ENCODE measurements at regions not wholly inside any gene's neighbourhood (a gene's known extent, or its start where the extent isn't known, plus 50 kb on each side); places are given as distances from the start of the nearest gene placed in this dataset.
"Not testable (repeated sequence)": the region's sequence is repeated elsewhere in the genome, so short reads cannot be mapped to it uniquely, and the experiment has no call there.

DNA sequence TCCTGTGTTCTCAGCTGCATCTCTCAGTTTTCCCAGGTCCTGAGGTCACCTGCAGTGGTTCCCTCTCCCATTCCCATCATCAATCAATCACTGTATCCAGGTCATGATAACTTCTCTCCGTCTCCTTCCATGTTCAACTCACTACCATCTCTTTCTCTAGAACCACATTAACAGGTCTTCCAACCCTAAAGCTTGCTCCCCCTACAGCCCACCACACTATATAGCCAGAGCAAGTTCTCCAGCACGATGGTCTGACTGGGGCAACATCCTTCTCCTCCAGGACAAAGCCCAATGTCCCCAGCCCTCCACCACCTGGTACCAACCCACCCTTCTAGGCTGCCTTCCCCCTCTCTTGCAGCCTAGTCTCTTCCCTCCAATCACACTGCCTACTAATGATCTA is 241.6 kb downstream of the CDK5RAP2 start:
- DNase-seq: no peak

DNA sequence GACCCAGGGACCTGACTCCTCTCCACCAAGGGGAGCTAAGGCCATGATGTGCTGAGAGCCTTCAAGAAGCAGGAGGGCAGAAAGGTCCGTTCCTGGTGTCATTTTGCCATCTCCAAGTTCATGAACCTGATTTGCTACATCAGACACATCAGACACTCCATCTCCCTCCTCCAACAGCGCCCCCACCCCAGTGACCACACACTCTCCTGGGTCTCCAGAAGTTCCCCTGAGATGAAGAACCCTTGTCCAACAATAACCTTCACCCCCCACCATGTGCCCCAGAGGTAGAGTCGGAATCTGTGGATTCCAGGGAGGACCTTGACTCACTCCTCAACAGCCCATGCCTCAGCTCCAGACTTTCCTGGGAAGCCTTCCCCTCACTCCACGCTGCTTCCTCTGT is 242.8 kb downstream of the CDK5RAP2 start:
- no peak for DNase-seq

DNA sequence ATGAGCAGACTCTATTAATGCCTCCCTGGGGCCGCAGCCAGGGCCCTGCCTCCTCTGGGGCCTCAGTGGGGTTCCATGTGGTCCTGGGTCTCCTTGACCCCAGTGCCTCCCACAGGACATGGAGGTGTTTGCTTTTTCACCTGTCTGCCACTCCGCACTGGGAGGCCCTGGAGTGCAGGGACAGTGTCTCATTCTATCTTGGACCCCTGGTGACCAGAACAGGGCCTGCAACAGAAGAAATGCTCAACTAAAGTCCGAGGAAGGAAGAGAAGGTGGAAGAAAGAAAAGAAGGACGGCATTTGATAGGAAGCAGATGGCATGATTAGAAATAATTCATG is 243.2 kb downstream of the CDK5RAP2 start:
- no peak for DNase-seq

DNA sequence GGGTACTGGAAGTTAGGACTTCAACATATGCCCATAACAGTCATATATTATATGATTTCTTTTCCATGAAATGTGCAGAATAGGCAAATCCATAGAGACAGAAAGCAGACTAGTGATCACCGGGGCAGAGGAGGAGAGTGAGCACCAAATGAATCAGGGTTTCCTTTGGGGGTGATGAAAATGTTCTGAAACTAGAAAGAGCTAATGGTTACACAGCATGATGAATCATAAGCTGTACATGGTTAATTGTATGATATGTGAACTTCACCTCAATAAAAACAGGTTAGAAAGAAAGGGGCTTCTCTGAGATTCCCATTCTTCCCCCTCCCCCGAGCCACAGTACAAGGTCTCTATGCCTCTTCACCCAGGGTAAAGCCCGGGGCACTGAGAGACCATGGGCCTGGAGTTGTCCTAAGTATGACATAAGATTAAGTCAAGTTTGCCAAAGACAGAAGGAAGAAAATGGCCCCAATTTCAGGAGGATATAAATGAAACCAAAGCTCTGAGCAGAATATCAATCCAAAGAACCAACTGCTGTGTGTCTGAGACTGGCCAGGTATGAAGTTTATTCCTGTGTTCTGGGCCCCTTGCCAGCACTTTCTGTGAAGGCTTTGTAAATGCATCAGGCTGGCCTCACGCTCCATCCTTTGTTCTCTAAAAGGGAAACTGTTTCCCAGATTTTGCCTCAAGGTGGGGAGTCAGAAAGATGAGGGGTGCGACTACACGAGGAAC is 243.8 kb downstream of the CDK5RAP2 start:
- DNase-seq: no peak

DNA sequence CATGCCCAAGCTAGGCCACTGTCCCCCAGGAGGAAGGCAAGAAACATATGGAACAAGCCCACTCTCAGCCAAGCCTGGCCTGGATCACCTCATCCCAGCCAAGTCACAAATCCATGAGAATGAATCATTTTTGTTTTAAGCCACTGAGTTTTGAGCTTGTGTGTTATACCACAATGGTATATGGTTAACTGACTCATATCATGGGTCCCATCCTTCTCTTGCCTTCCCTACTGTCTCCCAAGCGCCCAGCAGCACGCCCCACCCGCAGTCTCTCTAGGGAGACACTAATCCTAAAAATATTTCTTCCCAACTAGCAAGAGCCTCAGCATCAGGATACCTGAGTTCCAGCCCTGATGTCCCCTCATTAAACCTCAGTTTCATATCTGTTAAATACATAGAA is 248.1 kb downstream of the CDK5RAP2 start:
- DNase-seq: no peak

DNA sequence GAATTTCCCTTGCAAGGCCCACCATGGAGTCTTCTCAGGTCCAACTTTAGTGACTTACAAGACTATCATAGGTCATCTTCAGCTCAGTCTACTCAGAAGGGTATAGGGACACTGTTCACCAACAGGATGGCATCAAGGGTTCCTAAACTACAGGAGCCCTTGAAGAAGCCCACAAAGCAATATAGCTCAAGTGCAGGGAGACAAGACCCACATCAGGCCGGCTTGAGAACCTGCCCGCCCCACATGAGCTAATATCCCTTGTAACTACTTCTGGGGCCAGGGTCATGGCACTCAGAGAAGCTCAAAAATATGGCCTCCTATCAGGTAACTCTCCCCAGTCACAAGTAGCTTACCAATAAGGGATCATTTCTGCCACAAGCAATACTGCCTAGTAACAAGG is 249.9 kb downstream of the CDK5RAP2 start:
- no peak for DNase-seq

DNA sequence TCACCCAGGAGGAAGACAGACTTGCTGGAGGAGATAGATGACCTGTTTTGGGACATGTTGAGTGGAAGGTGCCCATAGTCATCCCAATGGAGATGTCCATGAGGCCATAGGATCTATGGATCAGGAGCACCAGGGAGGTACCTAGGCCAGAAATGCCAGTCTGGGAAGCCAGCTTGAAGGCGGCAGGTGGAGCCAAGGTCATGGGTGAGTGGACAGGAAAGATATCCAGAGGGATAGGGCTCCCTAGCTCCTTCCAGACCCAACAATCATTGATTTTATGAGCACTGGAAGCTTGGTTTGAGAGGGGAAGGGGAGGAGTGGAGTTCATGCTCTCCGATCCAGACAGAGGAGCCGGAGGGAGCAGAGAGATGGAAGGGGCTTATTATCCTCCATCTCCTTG is 252.6 kb downstream of the CDK5RAP2 start:
- DNase-seq: no peak

DNA sequence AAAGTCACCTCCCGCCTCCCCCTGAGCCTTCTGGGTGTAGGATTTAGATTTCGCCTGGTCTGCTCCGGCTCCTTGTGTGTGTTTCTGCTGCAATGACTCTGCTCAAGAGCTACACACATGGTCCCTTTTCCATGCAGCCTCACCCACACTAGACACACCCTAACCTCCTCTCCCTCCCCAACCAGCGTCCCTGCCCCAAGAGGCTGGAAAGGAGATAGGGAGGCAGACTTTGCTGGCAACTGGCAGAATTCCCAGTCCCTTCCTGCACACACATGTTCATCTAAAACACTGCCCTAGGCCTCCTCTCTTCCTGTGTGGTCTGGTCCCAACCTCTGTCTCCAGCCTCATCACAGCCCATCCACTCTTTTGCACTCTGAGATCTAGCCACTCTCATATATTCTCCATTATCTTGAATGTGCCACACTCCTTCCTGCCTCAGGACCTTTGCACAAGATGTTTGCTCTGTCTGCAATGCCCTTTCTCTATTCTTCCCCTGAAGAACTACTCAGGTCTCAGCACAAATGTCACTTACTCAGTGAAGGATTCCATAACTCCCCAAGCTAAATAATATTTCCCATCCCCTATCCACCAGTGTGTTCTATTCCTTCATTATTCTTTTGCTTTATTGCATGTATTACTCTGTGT is 253.8 kb downstream of the CDK5RAP2 start:
- DNase-seq: no peak

DNA sequence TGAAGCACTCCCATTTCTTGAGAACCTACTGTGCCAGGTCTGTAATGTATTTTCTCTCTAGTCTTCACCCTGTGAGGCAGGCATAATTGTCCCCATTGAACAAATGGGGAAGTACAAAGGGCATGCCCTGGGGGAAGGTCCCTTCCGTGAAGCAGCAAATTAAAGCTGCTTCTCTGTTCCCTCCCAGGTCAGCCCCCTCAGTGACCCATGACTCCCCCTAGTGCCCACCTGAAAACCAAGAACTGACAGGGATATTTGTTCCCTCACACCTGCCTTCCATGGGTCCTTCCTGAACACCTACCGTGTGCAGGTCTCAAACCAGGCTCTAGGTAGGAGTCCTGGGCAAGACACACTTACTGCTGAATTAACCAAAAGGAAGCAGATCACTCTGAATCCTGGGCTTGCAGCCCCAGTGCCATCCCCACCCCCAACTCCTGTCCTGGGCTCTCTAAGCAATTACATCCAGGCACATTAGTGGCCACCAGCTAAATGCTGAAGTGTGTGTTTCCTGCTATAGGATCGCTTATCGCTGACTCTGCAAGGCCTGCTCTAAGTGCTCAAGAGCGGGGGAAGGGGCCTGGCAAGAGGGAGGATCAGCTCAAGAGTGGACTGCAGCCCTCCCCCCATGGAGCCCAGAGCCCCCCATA is 254.8 kb downstream of the CDK5RAP2 start:
- no peak for DNase-seq

DNA sequence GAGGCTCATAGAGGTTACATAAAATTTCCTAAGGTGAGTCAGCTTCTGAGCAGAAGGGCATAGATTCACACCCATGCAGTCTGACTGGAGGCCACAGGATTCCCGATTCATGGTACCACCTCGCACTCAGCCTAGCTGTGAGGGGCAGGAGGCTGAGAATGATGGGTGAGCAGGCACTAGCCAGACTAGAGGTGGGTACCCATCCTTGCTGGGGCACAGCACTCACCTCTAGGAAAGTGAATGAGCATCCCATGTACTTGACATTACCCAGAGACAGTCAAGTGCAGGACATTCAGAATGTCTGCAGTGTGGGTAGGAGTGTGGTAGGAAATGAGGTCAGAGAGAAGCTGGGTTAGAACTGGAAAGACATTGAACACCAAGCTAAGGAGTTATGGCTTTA is 255.5 kb downstream of the CDK5RAP2 start:
- no peak for DNase-seq

DNA sequence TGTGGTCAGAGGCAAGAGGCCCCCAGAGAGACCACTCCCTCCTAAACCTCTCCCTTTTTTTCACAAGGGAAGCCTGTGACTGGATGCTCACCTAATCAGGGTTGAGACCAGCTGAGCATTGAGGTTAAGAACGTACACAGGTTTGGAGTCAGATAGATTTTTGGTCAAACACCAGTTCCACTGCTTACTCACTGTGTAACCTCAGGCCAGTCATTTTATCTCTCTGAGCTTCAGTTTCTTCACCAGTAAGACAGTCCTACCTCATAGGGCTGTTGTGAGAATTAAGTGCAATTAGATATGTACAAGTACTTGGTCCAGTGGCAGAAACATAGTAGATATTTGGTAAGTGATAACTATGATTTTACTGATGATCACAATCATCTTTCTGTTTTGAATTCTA is 256.8 kb downstream of the CDK5RAP2 start:
- DNase-seq: no peak

DNA sequence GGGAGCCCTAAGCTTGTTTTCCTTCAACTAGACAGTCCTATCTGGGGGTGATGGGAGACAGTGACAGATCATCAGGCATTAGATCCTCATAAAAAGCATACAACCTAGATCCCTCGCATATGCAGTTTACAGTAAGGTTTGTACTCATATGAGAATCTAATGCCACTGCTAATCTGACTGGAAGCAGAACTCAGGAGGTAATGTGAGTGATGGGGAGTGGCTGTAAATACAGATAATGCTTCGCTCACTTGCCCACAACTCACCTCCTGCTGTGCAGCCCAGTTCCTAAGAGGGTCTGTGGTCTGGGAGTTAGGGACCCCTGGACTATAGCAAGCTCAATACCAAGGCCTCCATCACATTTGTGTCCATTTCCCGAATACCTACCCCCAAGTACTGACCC is 260.5 kb downstream of the CDK5RAP2 start:
- no peak for DNase-seq

DNA sequence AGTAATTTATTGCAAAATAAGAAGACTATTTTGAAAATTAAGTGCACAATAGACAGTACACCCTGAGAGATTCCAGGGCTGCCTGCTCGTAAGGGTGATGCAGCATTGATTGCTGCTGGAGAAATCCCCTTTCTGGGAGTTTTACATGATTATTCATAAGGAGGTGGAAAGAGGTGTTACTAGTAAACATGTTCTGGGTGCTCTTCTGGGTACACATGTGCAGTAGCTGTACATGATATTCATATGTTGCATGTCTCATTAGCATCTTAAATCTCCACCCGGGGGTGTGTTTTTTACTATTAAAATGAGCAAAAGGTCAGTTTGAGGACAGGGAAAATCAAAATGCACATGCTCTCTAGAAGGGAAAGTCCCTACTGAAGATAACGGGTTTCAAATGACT is 264.8 kb downstream of the CDK5RAP2 start:
- no peak for DNase-seq

DNA sequence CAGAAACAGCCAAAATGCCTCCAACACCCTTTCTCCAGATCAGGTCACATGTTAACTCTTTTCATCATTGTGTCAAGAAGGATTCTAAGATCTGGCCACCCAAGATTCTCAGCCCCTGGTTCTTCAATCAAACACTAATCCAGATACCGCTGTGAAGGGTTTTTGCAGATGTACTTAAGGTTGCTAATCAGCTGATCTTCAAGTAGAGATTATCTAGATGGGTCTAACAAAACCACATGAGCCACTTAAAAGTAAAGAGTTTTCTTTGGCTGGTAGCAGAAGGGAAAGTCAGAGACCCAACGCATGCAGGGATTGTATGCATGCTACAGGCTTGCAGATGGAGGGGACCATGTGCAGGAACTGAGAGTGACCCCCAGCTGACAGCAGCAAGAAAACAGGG is 267.9 kb downstream of the CDK5RAP2 start:
- DNase-seq: no peak

DNA sequence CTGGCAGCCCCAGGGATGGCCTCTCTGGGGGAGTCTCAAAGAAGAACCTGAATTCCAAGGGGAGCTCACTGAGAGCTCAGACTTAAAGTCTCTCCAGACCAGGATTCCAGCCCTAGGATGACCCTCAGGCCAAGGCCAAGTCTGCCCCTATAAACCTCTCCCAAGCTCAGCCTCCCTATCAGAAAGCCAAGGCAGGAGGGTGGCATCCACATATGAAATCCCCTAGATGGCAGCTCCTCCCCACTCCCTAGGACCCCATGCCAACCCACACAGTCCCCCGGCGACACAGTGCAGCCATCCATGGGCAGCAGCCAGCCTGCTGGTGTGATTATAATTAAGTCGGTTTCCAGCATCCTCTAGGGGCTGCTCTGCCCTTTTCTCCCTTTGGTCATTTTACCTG is 269.9 kb downstream of the CDK5RAP2 start:
- no peak for DNase-seq

DNA sequence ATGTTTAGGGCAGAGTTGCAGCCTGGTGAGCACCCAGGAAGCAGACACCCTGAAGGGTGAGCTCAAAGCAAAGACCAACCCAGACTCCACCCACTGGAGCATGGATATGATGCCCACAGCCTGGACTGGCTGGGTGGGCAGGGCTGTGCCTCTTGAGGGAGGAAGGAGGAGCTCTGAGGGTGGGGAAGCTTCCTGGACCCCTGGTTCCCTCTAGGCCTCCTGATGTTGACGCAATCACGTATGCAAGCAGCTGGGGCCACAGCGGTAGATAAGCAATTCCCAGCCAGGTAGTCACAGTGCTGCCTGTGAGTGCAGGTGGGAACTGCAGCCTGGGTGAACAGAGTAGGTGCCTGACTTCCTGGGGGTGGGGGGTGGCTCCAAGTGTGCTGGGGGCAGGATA is 271.5 kb downstream of the CDK5RAP2 start:
- DNase-seq: no peak

DNA sequence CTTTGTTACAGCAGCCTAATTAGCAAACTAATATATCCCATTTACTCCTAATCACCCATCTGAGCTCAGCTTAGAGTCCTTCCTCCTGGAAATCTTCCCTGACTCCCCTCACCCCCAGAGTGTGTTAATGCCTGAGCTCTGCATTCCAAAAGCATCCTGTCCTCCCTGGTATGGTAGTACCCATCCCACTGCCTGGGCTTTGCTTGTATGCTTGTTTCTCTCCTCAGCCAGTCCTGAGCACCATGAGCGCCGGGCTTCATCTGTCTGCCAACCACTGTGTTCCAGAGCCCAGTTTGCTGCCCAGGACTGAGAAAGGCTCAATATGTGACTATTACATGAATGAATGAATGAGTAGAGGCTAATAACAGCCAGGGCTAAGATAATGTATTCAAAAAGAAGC is 272.4 kb downstream of the CDK5RAP2 start:
- no peak for DNase-seq

DNA sequence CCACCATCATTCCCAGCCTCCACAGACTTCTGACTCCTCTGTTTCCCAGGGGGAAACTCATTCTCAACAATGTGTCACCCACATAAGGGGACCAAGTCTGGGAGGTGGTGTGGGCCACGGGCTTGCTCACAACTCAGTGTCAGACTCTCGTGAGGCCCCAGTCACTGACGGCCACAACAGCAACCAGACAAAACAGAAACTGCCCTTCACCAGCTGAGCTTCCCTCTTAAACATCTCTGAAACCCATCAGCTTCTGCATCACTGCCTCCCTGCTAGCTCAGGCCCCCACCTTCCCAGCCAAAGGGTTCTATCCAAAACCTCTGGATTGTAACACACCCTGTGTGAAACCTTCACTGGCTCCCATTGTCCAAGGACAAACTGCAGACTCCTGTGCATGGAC is 273.4 kb downstream of the CDK5RAP2 start:
- DNase-seq: no peak

DNA sequence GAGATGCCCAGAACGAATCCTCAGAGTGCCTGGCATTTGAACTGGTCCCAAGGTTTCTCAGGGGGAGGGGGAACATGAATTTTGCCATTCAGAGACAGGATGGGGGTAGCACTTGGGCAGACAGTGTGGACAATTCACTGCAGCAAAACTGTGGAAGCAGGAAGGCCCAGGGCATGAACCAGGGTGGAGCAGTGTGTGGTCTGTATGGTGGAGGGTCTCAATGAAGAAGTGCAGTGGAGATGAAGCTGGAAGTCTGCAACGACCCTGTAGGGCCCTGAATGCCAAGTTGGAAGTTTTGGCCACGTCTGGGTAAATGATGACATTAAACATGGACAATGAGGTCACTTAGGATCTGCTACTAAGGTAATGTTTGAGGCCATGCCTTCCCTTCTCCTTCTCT is 273.9 kb downstream of the CDK5RAP2 start:
- DNase-seq: no peak

DNA sequence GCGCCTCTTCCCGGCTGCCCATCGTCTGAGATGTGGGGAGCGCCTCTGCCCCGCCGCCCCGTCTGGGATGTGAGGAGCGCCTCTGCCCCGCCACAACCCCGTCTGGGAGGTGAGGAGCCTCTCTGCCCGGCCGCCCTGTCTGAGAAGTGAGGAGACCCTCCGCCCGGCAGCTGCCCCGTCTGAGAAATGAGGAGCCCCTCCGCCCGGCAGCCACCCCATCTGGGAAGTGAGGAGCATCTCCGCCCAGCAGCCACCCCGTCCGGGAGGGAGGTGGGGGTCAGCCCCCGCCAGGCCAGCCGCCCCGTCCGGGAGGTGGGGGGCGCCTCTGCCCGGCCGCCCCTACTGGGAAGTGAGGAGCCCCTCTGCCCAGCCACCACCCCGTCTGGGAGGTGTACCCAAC is 275.1 kb downstream of the CDK5RAP2 start:
- DNase-seq: not testable (repeated sequence)

DNA sequence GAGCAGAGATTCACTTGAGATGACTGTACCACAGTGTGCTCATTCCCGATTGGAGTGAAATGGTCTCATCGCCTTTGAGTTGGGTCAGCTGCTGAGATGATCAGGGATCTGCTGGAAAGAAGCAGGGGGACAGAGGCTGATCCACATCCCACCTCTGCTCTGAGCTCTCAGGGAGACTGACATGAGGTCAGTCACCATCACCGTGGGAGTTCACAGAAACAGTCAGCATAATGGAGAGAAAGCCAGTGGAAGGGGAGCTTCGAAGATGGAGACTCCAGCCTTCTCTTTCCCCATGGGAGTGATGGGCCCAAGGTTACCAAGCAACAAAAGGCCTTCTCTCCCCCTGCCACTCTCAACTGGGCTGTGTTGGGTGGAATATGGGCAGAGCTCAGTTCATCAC is 276.4 kb downstream of the CDK5RAP2 start:
- no peak for DNase-seq

DNA sequence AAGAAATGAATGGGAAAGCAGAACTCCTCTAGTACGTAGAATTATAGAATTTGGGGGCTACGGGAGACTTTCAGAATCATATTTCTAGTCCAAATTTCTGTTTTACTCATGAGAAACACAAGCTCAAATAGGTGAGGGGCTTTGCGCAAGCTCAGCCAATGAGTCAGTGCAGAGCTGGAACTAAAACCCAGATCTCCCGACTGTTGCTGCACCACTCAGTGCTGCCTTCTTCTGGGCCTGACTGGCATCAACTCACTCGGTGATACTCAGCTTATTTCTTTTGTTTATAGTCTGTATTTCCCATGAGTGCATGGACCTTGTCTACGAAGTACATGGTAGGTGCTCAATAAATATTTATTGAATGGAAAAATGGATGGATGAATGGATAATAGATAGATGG is 280.2 kb downstream of the CDK5RAP2 start:
- DNase-seq: no peak

DNA sequence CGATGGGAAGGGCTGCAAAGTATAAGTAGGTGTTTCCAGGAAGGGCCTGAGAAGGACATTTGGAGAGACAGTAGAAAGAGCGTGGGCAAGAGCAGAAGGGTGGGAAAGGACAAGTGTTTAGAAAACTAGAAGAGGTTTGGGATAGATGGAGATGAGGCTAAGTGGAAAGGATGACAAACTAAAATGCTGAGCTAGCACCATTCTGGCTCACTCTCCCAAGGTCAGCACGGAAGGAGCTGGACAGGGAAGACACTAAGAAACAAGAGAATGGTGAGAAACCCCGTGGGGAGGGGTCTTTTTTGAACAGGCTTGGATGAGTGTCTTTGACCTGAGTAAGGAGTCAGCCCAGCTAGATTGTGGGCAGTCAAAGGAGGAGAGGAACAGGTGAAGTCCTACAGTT is 286.0 kb downstream of the CDK5RAP2 start:
- no peak for DNase-seq

DNA sequence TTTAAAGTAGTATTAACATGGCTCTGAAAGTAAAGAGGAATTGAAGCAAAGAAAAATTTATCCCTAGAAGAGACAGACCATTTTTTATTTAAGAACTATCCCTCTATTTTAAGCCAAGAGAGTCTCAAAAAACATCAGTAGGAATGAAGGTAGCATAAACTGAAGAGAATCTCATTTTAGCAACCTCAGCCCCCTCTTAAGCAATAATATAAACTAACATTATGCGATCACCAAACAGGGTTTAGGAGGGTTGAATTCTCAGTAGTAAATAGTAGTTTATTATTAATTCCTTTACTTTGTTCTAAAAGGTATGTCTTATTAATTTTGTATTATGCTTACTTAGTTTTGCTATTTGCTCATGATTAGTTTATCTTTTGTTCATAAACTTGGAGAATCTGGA is 287.4 kb downstream of the CDK5RAP2 start:
- DNase-seq: no peak

DNA sequence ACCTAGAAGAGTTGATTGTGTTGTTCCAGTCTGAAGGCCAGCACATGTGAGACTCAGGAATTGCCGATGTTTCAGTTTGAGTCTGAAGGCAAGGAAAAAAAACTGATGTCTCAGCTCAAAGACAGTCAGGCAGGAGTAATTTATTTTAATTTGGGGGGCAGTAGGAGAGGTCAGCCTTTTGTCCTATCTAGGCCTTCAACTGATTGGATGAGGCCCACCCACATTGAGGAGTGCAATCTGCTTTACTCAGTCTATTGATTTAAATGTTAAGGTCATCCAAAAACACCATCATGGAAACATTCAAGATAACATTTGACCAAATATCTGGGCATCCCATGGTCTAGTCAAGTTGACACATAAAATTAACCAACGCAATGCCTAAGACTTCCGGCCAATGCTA is 288.9 kb downstream of the CDK5RAP2 start:
- no peak for DNase-seq
